HL-60 (cell line): ENCODE measurements at regions not wholly inside any gene's neighbourhood (a gene's known extent, or its start where the extent isn't known, plus 50 kb on each side); places are given as distances from the start of the nearest gene placed in this dataset.
A peak's percentile ranks its signal among the peaks of the same experiment; 100 is the strongest.

Experiments
- DNase-seq, 2 experiments: peaks; one replicate each; pipeline ENCODE4 v3.0.0-alpha.2; 2010 to 2020; ENCODE audit warnings: low read depth in 1 of 2, low spot score in 1 of 2
- H3K27ac ChIP-seq: fragments of 250-450 bp; sonication (Bioruptor Pico); replicated peaks from 2 replicates; pipeline ENCODE4 v1.5.1; 2020; ENCODE audit warnings: mild to moderate bottlenecking, moderate library complexity
- H3K27me3 ChIP-seq: fragments of 250-450 bp; sonication (Bioruptor Pico); 2 replicates; pipeline ENCODE4 v1.5.1; 2021; ENCODE audit warnings: mild to moderate bottlenecking, moderate library complexity; ENCODE audit not compliant: insufficient read depth, poor library complexity, severe bottlenecking
- H3K4me3 ChIP-seq: replicated peaks from 2 replicates; pipeline ENCODE4 v1.5.1; 2011; ENCODE audit warnings: mild to moderate bottlenecking, control low read depth, low read length; ENCODE audit not compliant: insufficient read depth
- CTCF ChIP-seq: IDR thresholded peaks from one replicate; pipeline ENCODE4 v1.5.1; 2011; ENCODE audit warnings: low read length, control low read depth, inconsistent platforms; ENCODE audit not compliant: insufficient read depth
- GABPA ChIP-seq: IDR thresholded peaks from 2 replicates; pipeline ENCODE4 v1.6.1; 2012; ENCODE audit warnings: low read depth
- POLR2AphosphoS5 ChIP-seq: IDR thresholded peaks from 2 replicates; pipeline ENCODE4 v1.6.1; 2012; ENCODE audit warnings: low read depth
- REST ChIP-seq: IDR thresholded peaks from 2 replicates; pipeline ENCODE4 v1.6.1; 2012; ENCODE audit warnings: low read depth; ENCODE audit not compliant: insufficient replicate concordance
- SPI1 ChIP-seq: IDR thresholded peaks from 2 replicates; pipeline ENCODE4 v1.6.1; 2012; ENCODE audit warnings: low read depth, mild to moderate bottlenecking, borderline replicate concordance

- Histone ChIP-seq H3K27me3 (no peaks in the 10 kb centered on the region), H3K27ac (no peak overlapping the region), H3K4me3 (no peak overlapping the region)
- DNase-seq = peak in 1 of 2 experiments; percentile 7
- TF ChIP-seq CTCF (peak; percentile 15), GABPA (no peak), POLR2AphosphoS5 (no peak), REST (no peak)
These were observed 187.8 kb downstream of the NXNL2 start for GRCh38 chr9:88722753-88723152.

DNA sequence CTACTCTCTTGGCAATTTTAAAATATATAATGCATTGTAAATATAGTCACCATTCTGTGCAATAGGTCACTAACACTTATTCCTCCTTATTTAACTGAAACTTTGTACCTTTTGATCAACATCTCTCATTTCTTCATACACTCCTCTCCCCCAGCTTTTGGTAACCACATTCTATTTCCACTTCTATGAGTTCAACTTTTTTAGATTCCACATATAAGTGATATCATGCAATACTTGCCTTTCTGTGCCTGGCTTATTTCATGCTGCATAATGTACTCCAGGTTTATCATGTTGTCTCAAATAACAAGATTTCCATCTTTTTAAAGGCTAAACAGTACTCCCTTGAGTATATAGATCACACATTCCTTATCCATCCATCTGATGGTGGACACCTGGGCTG is 188.8 kb downstream of the NXNL2 start:
- Histone ChIP-seq H3K4me3 (no peak overlapping the region), H3K27me3 (no peaks in the 10 kb centered on the region), H3K27ac (no peak overlapping the region)
- TF ChIP-seq SPI1 (no peak), GABPA (no peak), REST (no peak), CTCF (no peak), POLR2AphosphoS5 (no peak)
- no peak for DNase-seq

GRCh38 chr9:88724331-88724730 is 189.4 kb downstream of the NXNL2 start:
- H3K27me3 ChIP-seq = no peaks in the 10 kb centered on the region
- no peak overlapping the region for H3K4me3 ChIP-seq
- DNase-seq = no peak
- no peak overlapping the region for H3K27ac ChIP-seq
- TF ChIP-seq REST (no peak), CTCF (no peak), SPI1 (no peak), GABPA (no peak), POLR2AphosphoS5 (no peak)
